ENCODE measurements at regions not wholly inside any gene's neighbourhood (a gene's known extent, or its start where the extent isn't known, plus 50 kb on each side); places are given as distances from the start of the nearest gene placed in this dataset.
"Not testable (repeated sequence)": the region's sequence is repeated elsewhere in the genome, so short reads cannot be mapped to it uniquely, and the experiment has no call there.

DNA sequence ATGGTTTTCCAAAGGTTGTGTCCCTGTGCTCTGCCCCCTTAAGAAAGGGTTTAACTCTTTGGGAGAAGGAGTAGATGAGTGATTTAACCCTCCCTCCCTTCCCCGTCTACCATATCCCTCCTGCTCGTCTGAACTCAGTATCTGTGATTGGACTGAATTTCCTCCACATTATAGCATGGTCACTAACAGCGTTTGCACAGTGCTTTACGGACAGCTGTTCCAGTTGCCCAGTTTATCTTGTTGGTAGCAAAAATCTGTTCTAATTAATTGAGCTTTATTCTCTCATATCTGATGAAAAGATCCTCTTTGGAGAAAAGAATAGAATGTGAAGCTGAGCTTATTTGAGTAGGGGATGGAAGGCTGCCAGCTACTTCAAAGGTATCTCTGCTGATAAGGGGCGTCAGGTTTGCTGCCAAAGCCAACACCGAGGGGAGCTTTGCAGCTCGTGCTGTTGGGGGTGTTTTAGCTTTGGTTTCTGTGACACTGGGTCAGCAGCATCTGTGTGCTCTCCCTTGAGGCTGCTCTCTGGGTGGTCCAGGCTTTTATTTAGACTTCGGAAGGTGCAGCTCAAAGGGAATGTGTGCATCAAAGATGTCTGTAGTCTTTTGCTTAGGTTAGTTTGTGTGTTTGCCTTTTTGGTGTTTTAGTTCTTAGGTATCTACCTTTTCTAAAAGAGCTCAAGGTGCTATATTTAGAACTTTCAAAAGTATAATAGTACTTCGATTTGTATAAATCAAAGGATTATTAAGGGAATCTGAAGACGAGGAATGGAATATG lies 118.8 kb upstream of the IKBKE start:
- H3K36me3 Mint-ChIP-seq (ENCODE audit: low read depth); DNase-seq; H3K4me1 Mint-ChIP-seq; POLR2A ChIA-PET; CTCF ChIA-PET; H3K27me3 Mint-ChIP-seq; H3K4me3 Mint-ChIP-seq; intact Hi-C loops (cut with micrococcal nuclease); H3K9me3 Mint-ChIP-seq; ATAC-seq (ENCODE audit: low read depth); H3K27ac Mint-ChIP-seq: not testable (repeated sequence)

DNA sequence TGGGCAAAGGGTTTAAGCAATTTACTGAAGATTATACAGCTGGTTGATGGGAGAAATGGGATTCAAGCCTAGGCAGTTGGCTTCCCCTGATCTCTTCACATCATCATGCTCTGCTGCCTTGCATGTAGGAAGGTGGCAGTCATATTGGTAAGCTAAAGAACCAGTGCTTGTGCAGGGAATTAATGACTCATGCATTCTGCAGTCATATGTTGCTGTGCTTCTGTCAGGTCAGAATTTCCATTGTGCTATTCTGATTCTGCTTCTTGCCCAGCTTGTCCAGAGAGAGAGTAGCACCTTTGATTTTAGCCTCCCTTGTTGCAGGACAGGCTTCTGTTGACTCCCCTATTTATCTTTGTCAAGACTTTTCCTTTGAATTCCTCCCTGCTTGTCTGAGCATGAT lies 114.0 kb upstream of the IKBKE start:
- H3K9me3 Mint-ChIP-seq; H3K36me3 Mint-ChIP-seq (ENCODE audit: low read depth); H3K27me3 Mint-ChIP-seq; H3K4me3 Mint-ChIP-seq; POLR2A ChIA-PET; H3K4me1 Mint-ChIP-seq; H3K27ac Mint-ChIP-seq; DNase-seq; intact Hi-C loops (cut with micrococcal nuclease); CTCF ChIA-PET: not testable (repeated sequence)
- peak; percentile 85 for ATAC-seq (ENCODE audit: low read depth)

DNA sequence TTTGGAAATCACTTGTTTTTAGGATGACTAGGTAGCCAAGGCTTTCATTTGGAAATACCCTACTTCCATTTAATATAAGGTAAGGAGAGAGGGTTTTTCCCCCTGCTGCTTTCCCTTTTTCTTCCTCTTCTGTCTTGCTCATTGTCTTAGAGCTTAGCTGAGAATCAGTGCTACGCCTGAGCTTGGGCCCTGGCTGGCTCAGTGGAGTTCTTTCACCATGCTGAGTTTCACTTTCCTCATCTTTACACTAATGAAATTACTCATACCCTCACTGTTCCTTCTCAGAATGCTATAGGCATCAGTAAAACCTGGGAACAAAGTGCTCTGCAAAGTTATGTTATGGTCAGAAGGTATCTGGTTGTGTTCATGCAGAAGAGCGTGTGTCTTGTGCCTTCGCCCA lies 112.3 kb upstream of the IKBKE start:
- intact Hi-C loops (cut with micrococcal nuclease); H3K36me3 Mint-ChIP-seq (ENCODE audit: low read depth); CTCF ChIA-PET; POLR2A ChIA-PET; DNase-seq; H3K27me3 Mint-ChIP-seq; H3K4me3 Mint-ChIP-seq; H3K9me3 Mint-ChIP-seq; H3K4me1 Mint-ChIP-seq: not testable (repeated sequence)
- peak overlapping the region; percentile 51 for H3K27ac Mint-ChIP-seq
- peak; percentile 49 for ATAC-seq (ENCODE audit: low read depth)

DNA sequence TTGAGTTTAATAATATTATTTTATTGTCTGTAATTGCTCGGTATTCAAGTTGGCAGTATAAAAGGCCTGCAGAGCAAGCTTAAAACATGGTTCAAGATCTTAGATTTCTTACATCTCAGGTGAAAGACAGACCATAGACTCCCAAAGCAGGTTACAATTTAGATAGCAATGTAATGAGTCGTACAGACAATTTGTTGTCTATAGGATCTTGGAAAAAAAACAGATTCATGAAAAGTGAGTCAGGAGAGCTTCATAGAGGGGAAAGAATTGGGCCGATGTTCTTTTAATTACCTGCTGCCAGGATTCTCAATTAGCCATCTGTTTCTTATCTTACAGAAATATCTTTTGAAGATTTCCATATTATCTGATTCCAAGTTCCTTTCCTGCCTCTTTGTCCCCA lies 111.5 kb upstream of the IKBKE start:
- H3K27me3 Mint-ChIP-seq; ATAC-seq (ENCODE audit: low read depth); H3K4me1 Mint-ChIP-seq; H3K36me3 Mint-ChIP-seq (ENCODE audit: low read depth); DNase-seq; H3K9me3 Mint-ChIP-seq; H3K4me3 Mint-ChIP-seq; CTCF ChIA-PET; POLR2A ChIA-PET; intact Hi-C loops (cut with micrococcal nuclease); H3K27ac Mint-ChIP-seq: not testable (repeated sequence)

DNA sequence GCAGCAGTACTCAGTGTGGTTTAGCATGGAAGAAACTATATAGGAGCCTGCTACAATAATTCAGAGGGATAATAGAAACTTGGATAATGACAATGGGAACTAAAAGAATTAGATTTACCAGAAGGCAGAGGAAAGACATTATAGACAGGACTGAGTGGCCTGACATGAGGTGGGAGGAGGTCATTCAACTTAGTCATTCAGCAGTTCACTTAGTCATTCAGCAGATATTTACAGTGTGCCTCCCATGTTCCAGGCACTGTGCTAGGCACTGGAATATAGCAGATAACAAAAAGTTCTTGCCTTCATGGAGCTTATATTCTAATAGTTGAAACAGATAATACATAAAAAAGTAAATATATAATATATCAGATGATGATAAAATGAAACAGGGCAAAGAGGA lies 110.9 kb upstream of the IKBKE start:
- DNase-seq; H3K27ac Mint-ChIP-seq; ATAC-seq (ENCODE audit: low read depth); POLR2A ChIA-PET; H3K36me3 Mint-ChIP-seq (ENCODE audit: low read depth); H3K4me3 Mint-ChIP-seq; H3K27me3 Mint-ChIP-seq; CTCF ChIA-PET; H3K9me3 Mint-ChIP-seq; H3K4me1 Mint-ChIP-seq; intact Hi-C loops (cut with micrococcal nuclease): not testable (repeated sequence)

DNA sequence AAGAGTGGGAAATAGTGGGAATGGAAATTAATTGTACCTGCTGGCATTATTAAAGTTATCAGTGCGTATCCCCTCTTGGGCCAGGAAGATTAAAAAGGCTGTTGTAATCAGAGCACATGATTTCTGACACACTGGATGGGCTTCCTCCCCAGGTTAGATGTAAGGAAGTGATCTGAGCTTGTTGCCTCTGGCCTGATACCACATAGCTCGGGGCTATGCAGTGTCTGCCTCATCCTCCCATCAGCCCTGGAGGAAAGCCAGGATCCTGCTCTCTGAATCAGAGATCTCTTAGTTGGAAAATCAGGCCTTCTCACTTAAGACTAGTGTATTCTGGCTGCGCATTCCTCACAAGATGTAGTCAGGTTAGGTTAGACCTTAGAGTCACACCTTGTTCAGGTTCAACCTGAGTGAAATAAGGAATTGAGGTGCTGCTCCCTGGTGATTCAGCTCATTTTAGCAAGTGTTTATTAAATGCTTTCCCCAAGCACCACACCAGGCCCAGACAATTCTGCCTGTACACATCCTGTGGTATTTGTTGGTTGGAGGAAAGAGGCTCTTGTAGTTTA lies 108.2 kb upstream of the IKBKE start:
- H3K4me1 Mint-ChIP-seq; H3K4me3 Mint-ChIP-seq; ATAC-seq (ENCODE audit: low read depth); DNase-seq; POLR2A ChIA-PET; intact Hi-C loops (cut with micrococcal nuclease); H3K9me3 Mint-ChIP-seq; H3K27me3 Mint-ChIP-seq; H3K36me3 Mint-ChIP-seq (ENCODE audit: low read depth); CTCF ChIA-PET; H3K27ac Mint-ChIP-seq: not testable (repeated sequence)

DNA sequence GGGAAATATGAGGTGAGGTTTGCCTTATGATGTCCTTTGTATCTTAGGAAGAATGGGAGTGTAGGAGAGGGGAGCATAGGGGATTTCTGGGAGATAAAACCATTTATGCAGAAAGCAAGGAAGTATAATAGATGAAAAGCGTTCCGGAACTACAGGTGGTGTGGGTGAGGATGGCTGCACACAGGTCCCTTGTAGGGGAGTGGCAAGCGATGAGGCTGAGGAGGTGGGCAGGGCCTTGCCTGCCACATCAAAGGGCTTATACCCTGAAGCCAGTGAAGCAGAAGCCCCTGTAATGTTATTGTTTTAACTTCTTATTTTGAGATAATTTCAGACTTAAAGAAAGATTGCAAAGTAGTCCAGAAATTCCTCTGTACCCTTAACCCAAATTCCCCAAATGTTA lies 107.3 kb upstream of the IKBKE start:
- H3K27me3 Mint-ChIP-seq; CTCF ChIA-PET; ATAC-seq (ENCODE audit: low read depth); H3K9me3 Mint-ChIP-seq; H3K27ac Mint-ChIP-seq; H3K4me1 Mint-ChIP-seq; H3K36me3 Mint-ChIP-seq (ENCODE audit: low read depth); intact Hi-C loops (cut with micrococcal nuclease); H3K4me3 Mint-ChIP-seq; DNase-seq; POLR2A ChIA-PET: not testable (repeated sequence)

DNA sequence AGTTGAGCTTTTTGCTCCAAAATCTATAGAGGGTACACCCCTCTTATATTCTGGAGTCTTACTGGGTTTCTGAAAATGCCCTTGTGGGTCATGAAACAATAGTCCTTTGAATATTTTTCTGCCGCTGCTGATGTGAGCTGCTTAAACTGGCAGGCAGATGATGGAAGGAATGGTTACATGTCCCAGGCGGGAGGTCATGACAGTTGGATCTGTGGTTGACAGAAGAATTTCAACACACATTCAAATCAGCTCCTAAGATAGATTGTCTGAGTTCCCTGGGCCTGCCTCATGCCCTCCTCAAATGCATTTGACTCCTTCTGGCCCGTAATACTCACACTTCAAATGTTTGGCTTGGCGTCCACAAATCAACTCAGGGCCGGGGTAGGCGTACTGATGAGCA lies 105.0 kb upstream of the IKBKE start:
- DNase-seq; POLR2A ChIA-PET; H3K4me3 Mint-ChIP-seq; ATAC-seq (ENCODE audit: low read depth); H3K4me1 Mint-ChIP-seq; intact Hi-C loops (cut with micrococcal nuclease); CTCF ChIA-PET; H3K27me3 Mint-ChIP-seq; H3K36me3 Mint-ChIP-seq (ENCODE audit: low read depth); H3K9me3 Mint-ChIP-seq; H3K27ac Mint-ChIP-seq: not testable (repeated sequence)

DNA sequence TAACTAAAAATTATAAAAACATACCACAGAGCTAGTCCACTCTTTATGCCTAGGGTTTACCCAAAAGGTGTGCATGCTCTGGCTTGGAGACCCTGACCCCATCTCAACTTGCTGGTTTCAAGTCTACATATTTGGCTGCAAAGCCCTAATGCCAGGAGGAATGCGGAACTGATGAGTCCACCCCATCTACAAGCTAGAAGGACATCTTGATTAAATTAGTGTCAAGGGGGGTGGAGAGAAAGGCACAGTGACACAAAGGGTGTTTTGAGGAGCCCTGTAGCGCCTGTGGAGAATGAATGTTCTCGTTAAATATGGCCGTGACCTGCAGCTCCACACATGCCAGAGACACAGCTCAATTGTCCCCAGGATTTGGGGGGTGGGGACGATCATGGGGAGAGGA lies 104.1 kb upstream of the IKBKE start:
- POLR2A ChIA-PET; H3K27me3 Mint-ChIP-seq; DNase-seq; H3K9me3 Mint-ChIP-seq; H3K4me3 Mint-ChIP-seq; ATAC-seq (ENCODE audit: low read depth); H3K27ac Mint-ChIP-seq; CTCF ChIA-PET; H3K4me1 Mint-ChIP-seq; intact Hi-C loops (cut with micrococcal nuclease); H3K36me3 Mint-ChIP-seq (ENCODE audit: low read depth): not testable (repeated sequence)

DNA sequence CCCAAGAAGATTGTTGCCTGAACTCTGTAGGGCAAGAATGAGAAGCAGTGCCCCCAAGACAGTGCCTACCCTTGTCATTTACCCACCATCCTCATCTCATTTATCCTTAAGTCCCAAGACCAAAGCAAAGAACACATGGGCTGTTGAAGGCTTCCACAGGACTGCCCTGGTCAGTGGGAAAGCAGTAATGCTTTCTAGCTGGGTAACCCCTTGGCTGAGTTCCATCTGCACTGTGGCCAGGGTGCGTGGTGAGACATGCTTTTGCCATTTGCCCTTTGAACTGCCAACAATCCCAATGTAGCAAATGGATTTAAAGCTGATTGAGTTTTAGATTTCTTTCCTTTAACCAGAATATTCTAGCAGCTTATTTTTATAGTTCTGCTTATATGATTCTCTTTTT lies 103.5 kb upstream of the IKBKE start:
- H3K4me3 Mint-ChIP-seq; H3K36me3 Mint-ChIP-seq (ENCODE audit: low read depth); POLR2A ChIA-PET; ATAC-seq (ENCODE audit: low read depth); CTCF ChIA-PET; intact Hi-C loops (cut with micrococcal nuclease); DNase-seq; H3K27ac Mint-ChIP-seq; H3K4me1 Mint-ChIP-seq; H3K27me3 Mint-ChIP-seq; H3K9me3 Mint-ChIP-seq: not testable (repeated sequence)

DNA sequence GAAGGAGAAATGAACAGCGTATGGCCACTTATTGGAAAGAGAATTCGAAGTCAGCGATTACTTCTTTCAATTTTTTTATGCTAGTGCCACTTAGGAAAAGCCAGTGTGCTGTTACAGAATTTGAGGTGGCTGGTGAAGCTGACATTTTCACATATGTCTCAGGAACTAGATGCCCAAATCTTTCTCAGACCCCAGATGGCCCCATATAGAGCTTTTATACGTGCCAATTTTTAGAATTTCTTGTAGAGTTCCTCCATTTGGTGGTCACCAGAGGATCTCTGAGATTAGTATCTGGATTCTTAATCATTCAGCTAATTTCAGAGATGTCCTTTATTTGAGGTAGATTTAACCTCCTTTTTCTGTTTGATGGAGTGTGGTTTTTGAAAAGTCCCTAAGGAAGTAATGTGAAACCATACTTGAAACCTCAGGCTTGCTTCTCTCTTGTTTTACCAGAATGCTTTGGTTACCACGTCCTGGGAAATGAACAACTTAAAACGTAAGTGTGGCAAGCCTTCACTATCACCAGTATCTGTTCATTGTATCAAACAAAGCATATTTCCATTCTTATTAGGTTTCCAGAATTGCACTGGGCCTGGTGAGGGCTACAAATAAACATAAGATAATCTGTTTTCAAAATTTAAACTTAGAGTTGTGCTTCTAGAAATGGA lies 102.2 kb upstream of the IKBKE start:
- H3K4me3 Mint-ChIP-seq; H3K9me3 Mint-ChIP-seq; H3K4me1 Mint-ChIP-seq; intact Hi-C loops (cut with micrococcal nuclease); POLR2A ChIA-PET; H3K27ac Mint-ChIP-seq; H3K36me3 Mint-ChIP-seq (ENCODE audit: low read depth); H3K27me3 Mint-ChIP-seq; CTCF ChIA-PET; DNase-seq; ATAC-seq (ENCODE audit: low read depth): not testable (repeated sequence)

DNA sequence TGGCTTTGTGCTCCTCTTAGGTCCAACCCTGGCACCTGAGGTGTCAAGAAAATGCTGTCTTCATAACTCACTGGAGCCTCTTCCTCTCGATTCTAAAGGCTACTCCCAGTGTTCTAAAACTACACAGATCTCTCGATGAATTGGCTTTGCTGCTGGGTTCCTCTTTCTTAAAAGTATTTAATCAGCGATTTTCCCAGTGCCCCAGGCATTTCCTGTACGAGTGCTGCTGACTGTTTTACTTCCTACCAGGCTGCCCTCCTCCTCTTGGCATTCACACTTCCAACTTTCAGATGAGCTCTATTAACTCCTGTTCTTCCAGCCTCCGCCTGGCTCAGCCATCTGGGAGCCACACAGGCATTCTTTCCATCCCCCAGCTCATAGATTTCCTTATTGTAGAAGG lies 95.6 kb upstream of the IKBKE start:
- ATAC-seq (ENCODE audit: low read depth); H3K27ac Mint-ChIP-seq; POLR2A ChIA-PET; H3K27me3 Mint-ChIP-seq; H3K9me3 Mint-ChIP-seq; CTCF ChIA-PET; intact Hi-C loops (cut with micrococcal nuclease); H3K4me1 Mint-ChIP-seq; DNase-seq; H3K4me3 Mint-ChIP-seq; H3K36me3 Mint-ChIP-seq (ENCODE audit: low read depth): not testable (repeated sequence)
